Endodermal cell (in vitro differentiated cells): ENCODE measurements at regions not wholly inside any gene's neighbourhood (a gene's known extent, or its start where the extent isn't known, plus 50 kb on each side); places are given as distances from the start of the nearest gene placed in this dataset.
"Not testable (repeated sequence)": the region's sequence is repeated elsewhere in the genome, so short reads cannot be mapped to it uniquely, and the experiment has no call there.

Source experiments
- DNase-seq: peaks from one replicate; pipeline ENCODE4 v3.0.0-alpha.2; 2017
- H3K27ac ChIP-seq: 2 replicates; pipeline ENCODE4 v1.5.1; 2013; ENCODE audit warnings: mild to moderate bottlenecking, low read depth, low read length, moderate library complexity
- H3K27me3 ChIP-seq: 2 replicates; pipeline ENCODE4 v1.6.1; 2013; ENCODE audit warnings: mild to moderate bottlenecking, low read length, moderate library complexity; ENCODE audit not compliant: insufficient read depth, control insufficient read depth, poor library complexity, severe bottlenecking
- H3K36me3 ChIP-seq: 2 replicates; pipeline ENCODE4 v1.7.0; 2013; ENCODE audit warnings: mild to moderate bottlenecking, low read length, moderate library complexity; ENCODE audit not compliant: control insufficient read depth, insufficient read depth
- H3K4me1 ChIP-seq: one replicate; pipeline ENCODE4 v1.7.0; 2013; ENCODE audit warnings: low read length; ENCODE audit not compliant: control insufficient read depth, insufficient read depth
- H3K4me3 ChIP-seq: 2 replicates; pipeline ENCODE4 v1.5.1; 2013; ENCODE audit warnings: mild to moderate bottlenecking, low read length, moderate library complexity
- H3K9ac ChIP-seq: 2 replicates; pipeline ENCODE4 v1.6.1; 2013; ENCODE audit warnings: mild to moderate bottlenecking, low read length, moderate library complexity; ENCODE audit not compliant: poor library complexity, severe bottlenecking; ENCODE audit errors: extremely low read depth
- H3K9me3 ChIP-seq: 2 replicates; pipeline ENCODE4 v1.6.1; 2013; ENCODE audit warnings: mild to moderate bottlenecking, low read length, moderate library complexity; ENCODE audit not compliant: control insufficient read depth
- H3K27ac Mint-ChIP-seq: 2 replicates; pipeline ENCODE4 v1.8.0; 2020; ENCODE audit warnings: mixed read lengths
- H3K27me3 Mint-ChIP-seq: 2 replicates; pipeline ENCODE4 v1.8.0; 2021; ENCODE audit warnings: mild to moderate bottlenecking, mixed read lengths; ENCODE audit not compliant: insufficient read depth
- H3K36me3 Mint-ChIP-seq: 2 replicates; pipeline ENCODE4 v1.8.0; 2020; ENCODE audit warnings: low read depth, mixed read lengths
- H3K4me1 Mint-ChIP-seq: 2 replicates; pipeline ENCODE4 v1.8.0; 2020; ENCODE audit warnings: mixed read lengths
- H3K4me3 Mint-ChIP-seq: 2 replicates; pipeline ENCODE4 v1.8.0; 2020; ENCODE audit warnings: mild to moderate bottlenecking, moderate library complexity, mixed read lengths
- H3K9me3 Mint-ChIP-seq: 2 replicates; pipeline ENCODE4 v1.8.0; 2020; ENCODE audit warnings: mild to moderate bottlenecking, mixed read lengths
- CTCF ChIP-seq: fragments of 200-600 bp; sonication (generic); conservative IDR thresholded peaks from 2 replicates; pipeline ENCODE4 v1.5.0; 2021; ENCODE audit warnings: antibody characterized with exemption, mild to moderate bottlenecking
- WGBS, 2 experiments: methylation state at CpG; one replicate each; pipeline versions ENCODE4 v1.1.5 to v1.1.7; 2013; ENCODE audit warnings: missing lambda C conversion rate in 2 of 2, mixed read lengths in 1 of 2; ENCODE audit not compliant: insufficient coverage in 1 of 2, insufficient read length in 1 of 2; 5-methylcytosine and 5-hydroxymethylcytosine counted together

DNA sequence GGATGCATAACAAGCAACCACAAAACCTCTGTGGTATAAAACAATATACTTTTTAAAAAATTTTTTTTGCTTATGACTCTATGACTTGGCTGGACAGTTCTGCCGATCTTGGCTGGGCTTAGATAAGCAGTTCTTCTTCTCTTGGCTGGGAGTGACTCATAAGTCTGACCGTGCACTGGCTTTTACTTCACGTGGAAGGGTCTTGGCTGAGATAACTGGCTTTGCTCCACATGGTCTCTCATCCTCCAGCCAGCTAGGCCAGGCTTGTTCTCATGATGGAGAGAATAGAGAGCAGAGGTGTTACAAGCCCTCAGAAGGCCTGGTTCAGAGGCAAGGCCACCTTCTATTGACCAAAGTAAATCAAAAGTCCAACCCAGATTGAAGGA lies 178.9 kb upstream of the SERPINE2 start:
- no peaks in the 10 kb centered on the region for H3K27me3 Mint-ChIP-seq
- Histone ChIP-seq H3K27me3 (no peaks in the 10 kb centered on the region), H3K9me3 (peaks cover 17% of the 10 kb centered on the region), H3K4me3 (no peak overlapping the region), H3K36me3 (no peaks in the 10 kb centered on the region), H3K4me1 (peaks cover 24% of the 10 kb centered on the region), H3K27ac (no peak overlapping the region), H3K9ac (no peak overlapping the region)
- DNase-seq, result no peak
- peaks cover 2% of the 10 kb centered on the region for H3K36me3 Mint-ChIP-seq
- WGBS, 2 experiments, result 76 to 90% methylated on average over 2 to 3 of the region's 3 CpGs
- H3K9me3 Mint-ChIP-seq, result peaks cover 2% of the 10 kb centered on the region
- peaks cover 71% of the 10 kb centered on the region for H3K4me1 Mint-ChIP-seq
- H3K4me3 Mint-ChIP-seq, result no peak overlapping the region
- H3K27ac Mint-ChIP-seq, result no peak overlapping the region
- TF ChIP-seq CTCF, result no peak

DNA sequence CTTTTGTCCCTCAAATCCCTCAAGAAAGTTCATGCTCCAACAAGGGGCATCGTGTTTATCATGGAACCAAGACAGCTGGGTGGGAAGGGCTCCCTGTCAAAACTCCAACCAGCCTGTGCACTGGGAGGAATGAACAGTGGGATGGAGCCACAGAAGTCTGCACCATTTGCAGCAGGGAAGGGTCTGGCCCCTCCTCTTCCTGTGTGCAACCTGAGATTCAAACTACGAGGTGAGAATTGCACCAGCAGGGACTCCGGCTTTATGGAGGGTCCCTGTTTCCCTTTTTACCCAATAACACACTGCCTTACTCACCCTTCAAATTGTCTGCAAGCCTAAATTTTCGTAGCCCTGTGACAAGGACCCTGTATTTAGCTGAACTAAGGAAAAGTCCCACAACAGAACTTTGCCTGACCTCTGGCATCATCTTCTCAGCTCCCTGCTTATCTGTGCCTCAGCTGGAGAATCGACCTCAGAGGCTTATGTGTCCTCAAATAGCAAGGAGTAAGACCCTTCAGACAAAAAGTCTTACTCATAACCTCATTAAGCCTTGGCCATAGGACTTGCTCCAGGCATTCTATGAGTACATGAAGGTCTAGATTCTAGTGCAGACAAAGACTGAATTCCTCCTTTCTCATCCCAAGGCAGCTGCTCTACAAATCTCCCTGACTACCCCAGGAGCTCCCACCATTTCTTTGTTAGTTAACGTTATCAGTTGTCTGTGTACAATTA lies 178.3 kb upstream of the SERPINE2 start:
- no peak overlapping the region for H3K9ac ChIP-seq
- H3K36me3 ChIP-seq, result no peaks in the 10 kb centered on the region
- peak overlapping the region; percentile 56 for H3K27ac Mint-ChIP-seq
- no peak overlapping the region for H3K27ac ChIP-seq
- peak overlapping the region; percentile 51 for H3K4me3 ChIP-seq
- peaks cover 24% of the 10 kb centered on the region for H3K4me1 ChIP-seq
- no peaks in the 10 kb centered on the region for H3K27me3 Mint-ChIP-seq
- no peak for TF ChIP-seq CTCF
- H3K27me3 ChIP-seq, result no peaks in the 10 kb centered on the region
- H3K9me3 ChIP-seq, result peaks cover 17% of the 10 kb centered on the region
- peak; percentile 72 for DNase-seq
- H3K4me1 Mint-ChIP-seq, result peaks cover 66% of the 10 kb centered on the region
- H3K36me3 Mint-ChIP-seq, result peaks cover 2% of the 10 kb centered on the region
- no peak overlapping the region for H3K4me3 Mint-ChIP-seq
- WGBS, 2 experiments, result 82 to 97% methylated on average over 5 to 6 of the region's 6 CpGs
- H3K9me3 Mint-ChIP-seq, result peaks cover 2% of the 10 kb centered on the region

DNA sequence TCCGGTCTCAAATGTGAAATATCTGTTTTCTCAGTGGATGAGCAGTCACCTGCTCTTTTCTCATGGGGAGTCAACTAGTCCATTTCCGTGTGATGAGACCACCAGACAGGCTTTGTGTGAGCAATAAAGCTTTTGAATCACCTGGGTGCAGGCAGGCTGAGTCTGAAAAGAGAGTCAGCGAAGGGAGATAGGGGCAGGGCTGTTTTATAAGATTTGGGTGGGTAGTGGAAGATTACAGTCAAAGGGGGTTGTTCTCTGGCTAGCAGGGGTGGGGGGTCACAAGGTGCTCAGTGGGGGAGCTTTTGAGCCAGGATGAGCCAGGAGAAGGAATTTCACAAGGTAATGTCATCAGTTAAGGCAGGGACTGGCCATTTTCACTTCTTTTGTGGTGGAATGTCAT lies 176.5 kb upstream of the SERPINE2 start:
- Mint-ChIP-seq H3K27ac (peak overlapping the region; percentile 92), H3K4me3 (peak overlapping the region; percentile 17), H3K4me1 (peaks cover 64% of the 10 kb centered on the region)
- Histone ChIP-seq H3K4me1 (peaks cover 21% of the 10 kb centered on the region), H3K4me3 (peak overlapping the region; percentile 24), H3K9me3 (peaks cover 17% of the 10 kb centered on the region)
- H3K27me3 ChIP-seq, H3K9me3 Mint-ChIP-seq, H3K27ac ChIP-seq, H3K27me3 Mint-ChIP-seq, H3K36me3 Mint-ChIP-seq, H3K9ac ChIP-seq, H3K36me3 ChIP-seq: not testable (repeated sequence)
- peak; percentile 83 for DNase-seq
- 40 to 64% methylated on average over 3 of the region's 3 CpGs for WGBS, 2 experiments

GRCh38 chr2:224213396-224213795 lies 174.3 kb upstream of the SERPINE2 start:
- H3K4me1 ChIP-seq, result peaks cover 15% of the 10 kb centered on the region
- no peak overlapping the region for H3K4me3 ChIP-seq
- no peak overlapping the region for H3K9ac ChIP-seq
- H3K27ac ChIP-seq, result no peak overlapping the region
- TF ChIP-seq CTCF, result no peak
- no peak for DNase-seq
- Mint-ChIP-seq H3K9me3 (peaks cover 2% of the 10 kb centered on the region), H3K36me3 (no peaks in the 10 kb centered on the region), H3K4me1 (peaks cover 65% of the 10 kb centered on the region), H3K27me3 (no peaks in the 10 kb centered on the region), H3K27ac (no peak overlapping the region), H3K4me3 (no peak overlapping the region)
- no peaks in the 10 kb centered on the region for H3K36me3 ChIP-seq
- H3K27me3 ChIP-seq, result no peaks in the 10 kb centered on the region
- 74 to 82% methylated on average over 4 of the region's 4 CpGs for WGBS, 2 experiments
- peaks cover 10% of the 10 kb centered on the region for H3K9me3 ChIP-seq
